HG02970 (cell line): ENCODE measurements at regions not wholly inside any gene's neighbourhood (a gene's known extent, or its start where the extent isn't known, plus 50 kb on each side); places are given as distances from the start of the nearest gene placed in this dataset.
"Not testable (repeated sequence)": the region's sequence is repeated elsewhere in the genome, so short reads cannot be mapped to it uniquely, and the experiment has no call there.

Source experiments
- ATAC-seq: cut with Tn5 transposase; IDR thresholded peaks from one replicate; pipeline ENCODE4 v1.9.1; 2021; ENCODE audit warnings: mild to moderate bottlenecking, moderate library complexity, moderate number of reproducible peaks; ENCODE audit not compliant: unreplicated experiment, low FRiP score

- not testable (repeated sequence) for ATAC-seq
Measured at GRCh38 chr5:136565050-136565449, 199.7 kb upstream of the TRPC7 start.

- not testable (repeated sequence) for ATAC-seq
Measured at GRCh38 chr5:136564431-136564830, 199.1 kb upstream of the TRPC7 start.

- no peak for ATAC-seq
Measured at GRCh38 chr5:136563489-136563888, 198.1 kb upstream of the TRPC7 start.

GRCh38 chr5:136560126-136560525 is 194.8 kb upstream of the TRPC7 start:
- no peak for ATAC-seq

- no peak for ATAC-seq
Measured at GRCh38 chr5:136559651-136560050, 194.3 kb upstream of the TRPC7 start.

GRCh38 chr5:136547096-136547495 is 181.8 kb upstream of the TRPC7 start:
- ATAC-seq, result not testable (repeated sequence)

- ATAC-seq, result not testable (repeated sequence)
Measured at GRCh38 chr5:136546441-136546840, 181.1 kb upstream of the TRPC7 start.

- ATAC-seq, result not testable (repeated sequence)
Measured at GRCh38 chr5:136545031-136545430, 179.7 kb upstream of the TRPC7 start.

- no peak for ATAC-seq
Measured at GRCh38 chr5:136538534-136538933, 173.2 kb upstream of the TRPC7 start.

- ATAC-seq, result no peak
Measured at GRCh38 chr5:136529081-136529480, 163.7 kb upstream of the TRPC7 start.

- ATAC-seq, result no peak
Measured at GRCh38 chr5:136528481-136529030, 163.2 kb upstream of the TRPC7 start.

- no peak for ATAC-seq
Measured at GRCh38 chr5:136527311-136527710, 162.0 kb upstream of the TRPC7 start.

GRCh38 chr5:136526791-136527190 is 161.4 kb upstream of the TRPC7 start:
- no peak for ATAC-seq

- no peak for ATAC-seq
Measured at GRCh38 chr5:136526021-136526420, 160.7 kb upstream of the TRPC7 start.

GRCh38 chr5:136525597-136525996 is 160.3 kb upstream of the TRPC7 start:
- ATAC-seq, result no peak

GRCh38 chr5:136522217-136522956 is 157.0 kb upstream of the TRPC7 start:
- ATAC-seq, result no peak

GRCh38 chr5:136521696-136522095 is 156.4 kb upstream of the TRPC7 start:
- ATAC-seq, result no peak

- ATAC-seq, result no peak
Measured at GRCh38 chr5:136518814-136519213, 153.5 kb upstream of the TRPC7 start.

- ATAC-seq, result no peak
Measured at GRCh38 chr5:136518174-136518573, 152.8 kb upstream of the TRPC7 start.

- ATAC-seq, result no peak
Measured at GRCh38 chr5:136517755-136518154, 152.4 kb upstream of the TRPC7 start.

- no peak for ATAC-seq
Measured at GRCh38 chr5:136516637-136517036, 151.3 kb upstream of the TRPC7 start.

GRCh38 chr5:136513430-136513829 is 148.1 kb upstream of the TRPC7 start:
- no peak for ATAC-seq
